Naive B cell (primary cell): ENCODE measurements at regions not wholly inside any gene's neighbourhood (a gene's known extent, or its start where the extent isn't known, plus 50 kb on each side); places are given as distances from the start of the nearest gene placed in this dataset.
"Not testable (repeated sequence)": the region's sequence is repeated elsewhere in the genome, so short reads cannot be mapped to it uniquely, and the experiment has no call there.

Experiments
- ATAC-seq, 2 donors: fragments of 150-1000 bp; cut with Tn5 transposase; 2 replicates each; pipeline ENCODE4 v1.10.0; 2021; ENCODE audit warnings: low read depth in 2 of 2, mild to moderate bottlenecking in 2 of 2, moderate library complexity in 2 of 2
- DNase-seq: peaks from one replicate; pipeline ENCODE4 v3.0.0; 2022
- H3K27ac Mint-ChIP-seq, 6 donors: one replicate each; pipeline ENCODE4 v1.8.0; 2020 to 2022; ENCODE audit warnings: mild to moderate bottlenecking in 6 of 6, mixed read lengths in 6 of 6, moderate library complexity in 5 of 6, inconsistent platforms in 2 of 6
- H3K27me3 Mint-ChIP-seq, 3 donors: one replicate each; pipeline ENCODE4 v1.8.0; 2021 to 2022; ENCODE audit warnings: mixed read lengths in 3 of 3, mild to moderate bottlenecking in 1 of 3
- H3K36me3 Mint-ChIP-seq, 2 donors: one replicate each; pipeline ENCODE4 v1.8.0; 2020 to 2022; ENCODE audit warnings: mixed read lengths in 2 of 2, inconsistent platforms in 1 of 2, mild to moderate bottlenecking in 1 of 2
- H3K4me1 Mint-ChIP-seq, 3 donors: one replicate each; pipeline ENCODE4 v1.8.0; 2020 to 2022; ENCODE audit warnings: mixed read lengths in 3 of 3, inconsistent platforms in 1 of 3, mild to moderate bottlenecking in 1 of 3, moderate library complexity in 1 of 3
- H3K4me3 Mint-ChIP-seq, 8 donors: one replicate each; pipeline ENCODE4 v1.8.0; 2020 to 2022; ENCODE audit warnings: mild to moderate bottlenecking in 8 of 8, mixed read lengths in 8 of 8, moderate library complexity in 8 of 8, inconsistent platforms in 2 of 8
- H3K9me3 Mint-ChIP-seq, 7 donors: one replicate each; pipeline ENCODE4 v1.8.0; 2020 to 2022; ENCODE audit warnings: mixed read lengths in 7 of 7, mild to moderate bottlenecking in 5 of 7, inconsistent platforms in 2 of 7, moderate library complexity in 1 of 7

DNA sequence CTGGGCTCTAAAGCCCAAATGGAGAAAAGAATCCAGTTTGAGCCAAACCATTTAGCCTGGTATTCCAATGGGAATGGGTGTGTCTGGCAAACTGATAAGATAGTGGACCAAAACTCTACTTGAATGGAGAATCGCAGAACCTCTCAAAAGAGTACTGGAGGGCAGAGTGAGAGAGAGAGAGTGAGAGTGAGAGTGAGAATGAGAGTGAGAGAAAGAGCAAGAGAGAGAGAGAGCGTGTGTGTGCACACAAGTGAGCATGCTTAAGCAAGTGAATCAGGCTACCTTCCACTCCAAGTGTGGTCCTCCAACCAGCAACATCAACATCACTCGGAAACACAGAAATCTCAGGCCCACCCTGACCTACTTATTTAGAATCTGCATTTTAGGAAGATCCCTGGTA is 58.8 kb downstream of the UQCRFS1 start:
- no peaks in the 10 kb centered on the region for H3K27me3 Mint-ChIP-seq
- DNase-seq, result no peak
- peaks cover 7 to 32% of the 10 kb centered on the region in 2 donors for H3K36me3 Mint-ChIP-seq
- H3K27ac Mint-ChIP-seq, result no peak overlapping the region
- no peaks in the 10 kb centered on the region for H3K4me1 Mint-ChIP-seq
- ATAC-seq, result no peak
- no peak overlapping the region for H3K4me3 Mint-ChIP-seq
- H3K9me3 Mint-ChIP-seq, result peaks cover 24 to 67% (median 42%) of the 10 kb centered on the region in 7 donors

DNA sequence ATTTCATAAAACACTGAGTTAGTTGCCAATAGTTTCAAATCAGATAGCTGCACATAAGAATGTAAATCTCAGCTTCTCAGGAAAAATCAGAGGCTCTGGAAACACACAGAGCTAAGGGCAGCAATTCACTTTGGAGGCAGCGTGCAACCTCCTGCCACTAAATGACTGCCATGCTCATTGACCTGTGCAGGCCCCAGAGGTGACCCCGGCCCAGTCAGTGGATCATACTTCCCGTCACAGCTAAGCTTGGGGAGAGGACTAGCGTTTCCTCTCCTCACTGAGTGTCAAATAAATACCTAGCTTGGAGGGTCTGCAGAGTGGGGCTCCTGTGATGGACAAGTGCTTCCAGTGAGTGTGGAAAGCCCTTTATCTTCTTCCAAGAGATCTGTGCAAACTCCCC is 67.2 kb downstream of the UQCRFS1 start:
- H3K4me3 Mint-ChIP-seq, result no peak overlapping the region
- H3K9me3 Mint-ChIP-seq, result peaks cover 4 to 28% (median 12%) of the 10 kb centered on the region in 7 donors
- no peaks in the 10 kb centered on the region for H3K36me3 Mint-ChIP-seq
- DNase-seq, result no peak
- ATAC-seq, result no peak
- H3K27ac Mint-ChIP-seq, result no peak overlapping the region
- H3K4me1 Mint-ChIP-seq, result no peaks in the 10 kb centered on the region
- no peaks in the 10 kb centered on the region for H3K27me3 Mint-ChIP-seq

DNA sequence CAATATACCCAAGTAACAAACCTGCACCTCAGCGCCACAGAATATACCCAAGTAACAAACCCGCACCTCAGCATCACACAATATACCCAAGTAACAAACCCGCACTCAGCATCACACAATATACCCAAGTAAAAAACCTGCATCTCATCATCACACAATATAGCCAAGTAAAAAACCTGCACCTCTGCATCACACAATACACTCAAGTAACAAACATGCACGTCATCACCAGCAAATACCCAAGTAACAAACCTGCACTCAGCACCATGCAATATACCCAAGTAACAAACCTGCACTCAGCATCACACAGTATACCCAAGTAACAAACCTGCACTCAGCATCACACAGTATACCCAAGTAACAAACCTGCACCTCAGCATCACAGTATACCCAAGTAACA is 69.8 kb downstream of the UQCRFS1 start:
- Mint-ChIP-seq H3K4me1 (no peaks in the 10 kb centered on the region), H3K36me3 (no peaks in the 10 kb centered on the region), H3K27ac (no peak overlapping the region), H3K9me3 (peaks cover 12 to 54% (median 31%) of the 10 kb centered on the region in 7 donors), H3K27me3 (no peaks in the 10 kb centered on the region), H3K4me3 (no peak overlapping the region)
- DNase-seq (no peak), ATAC-seq (no peak)

DNA sequence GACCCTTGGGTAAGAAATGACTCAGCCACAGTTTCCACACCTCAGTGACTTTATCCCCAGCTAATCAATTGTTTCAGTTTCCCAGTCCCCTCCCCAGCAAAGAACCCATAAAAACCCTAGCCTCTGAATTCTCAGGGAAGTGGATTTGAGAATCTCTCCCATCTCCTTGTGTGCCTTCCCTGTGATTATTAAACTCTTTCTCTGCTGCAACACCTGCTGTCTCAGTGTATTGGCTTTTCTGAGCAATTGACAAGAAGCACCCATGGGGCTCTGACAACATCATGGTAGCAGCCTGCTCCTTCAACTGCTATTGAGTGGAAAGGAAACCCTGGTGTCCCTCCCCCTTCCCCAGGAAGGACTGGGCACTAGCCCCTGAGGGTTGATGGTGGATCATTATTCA is 73.7 kb downstream of the UQCRFS1 start:
- Mint-ChIP-seq H3K4me1 (no peaks in the 10 kb centered on the region), H3K4me3 (no peak overlapping the region), H3K9me3 (peaks cover 11 to 93% (median 59%) of the 10 kb centered on the region in 7 donors), H3K36me3 (no peaks in the 10 kb centered on the region), H3K27me3 (no peaks in the 10 kb centered on the region), H3K27ac (no peak overlapping the region)
- no peak for ATAC-seq
- DNase-seq, result no peak

DNA sequence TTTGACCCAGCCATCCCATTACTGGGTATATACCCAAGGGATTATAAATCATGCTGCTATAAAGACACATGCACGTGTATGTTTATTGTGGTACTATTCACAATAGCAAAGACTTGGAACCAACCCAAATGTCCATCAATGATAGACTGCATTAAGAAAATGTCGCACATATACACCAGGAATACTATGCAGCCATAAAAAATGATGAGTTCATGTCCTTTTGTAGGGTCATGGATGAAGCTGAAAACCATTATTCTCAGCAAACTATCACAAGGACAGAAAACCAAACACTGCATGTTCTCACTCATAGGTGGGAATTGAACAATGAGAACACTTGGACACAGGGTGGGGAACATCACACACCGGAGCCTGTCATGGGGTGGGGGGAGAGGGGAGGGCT is 74.7 kb downstream of the UQCRFS1 start:
- not testable (repeated sequence) for H3K27ac Mint-ChIP-seq, ATAC-seq, H3K4me3 Mint-ChIP-seq, DNase-seq, H3K27me3 Mint-ChIP-seq, H3K4me1 Mint-ChIP-seq, H3K36me3 Mint-ChIP-seq
- peaks cover 14 to 97% (median 63%) of the 10 kb centered on the region in 7 donors for H3K9me3 Mint-ChIP-seq

DNA sequence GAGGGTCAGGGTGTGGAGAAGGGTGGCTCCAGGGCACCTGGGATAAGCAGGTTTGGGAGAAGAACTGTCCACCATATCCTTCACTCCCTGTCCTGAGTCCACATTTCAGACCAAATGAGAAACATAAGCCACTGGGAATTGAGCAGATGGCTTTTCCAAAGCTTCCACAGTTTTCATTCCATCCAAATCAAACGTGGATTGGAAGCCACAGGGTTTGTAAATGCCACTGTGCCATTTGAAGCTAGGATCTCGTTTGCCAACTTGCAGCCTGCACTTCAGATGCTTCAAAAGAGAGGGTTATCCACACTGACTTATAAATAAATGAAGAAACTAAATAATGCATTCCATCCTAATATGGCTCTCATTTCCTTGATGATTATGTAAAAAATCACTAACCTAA is 81.5 kb downstream of the UQCRFS1 start:
- H3K9me3 Mint-ChIP-seq, result peaks cover 10 to 36% (median 24%) of the 10 kb centered on the region in 7 donors
- peaks cover 0 to 7% of the 10 kb centered on the region in 2 donors for H3K36me3 Mint-ChIP-seq

DNA sequence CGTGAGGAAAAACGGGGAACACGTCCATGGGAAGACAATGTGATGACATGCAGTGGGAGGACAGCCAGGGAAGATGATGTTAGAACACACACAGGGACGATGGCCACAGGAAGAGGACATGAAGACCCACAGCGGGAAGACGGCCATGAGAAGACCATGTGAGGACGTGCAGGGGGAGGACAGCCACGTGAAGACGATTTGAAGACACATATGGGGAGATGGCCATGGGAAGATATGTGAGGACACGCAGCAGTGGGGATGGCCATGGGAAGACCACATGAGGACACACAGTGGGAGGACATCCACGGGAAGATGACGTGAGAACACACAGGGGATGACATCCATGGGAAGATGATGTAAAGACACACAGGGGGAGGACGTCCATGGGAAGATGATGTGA is 83.8 kb downstream of the UQCRFS1 start:
- Mint-ChIP-seq H3K9me3 (peaks cover 4 to 32% (median 16%) of the 10 kb centered on the region in 7 donors), H3K36me3 (peaks cover 0 to 7% of the 10 kb centered on the region in 2 donors), H3K27me3 (no peaks in the 10 kb centered on the region), H3K4me3 (no peak overlapping the region), H3K27ac (no peak overlapping the region), H3K4me1 (no peaks in the 10 kb centered on the region)
- ATAC-seq, result no peak
- DNase-seq, result no peak

More for the DNA sequence above, 81.5 kb downstream of the UQCRFS1 start:
- no peak for DNase-seq
- H3K4me3 Mint-ChIP-seq, result no peak overlapping the region
- no peaks in the 10 kb centered on the region for H3K27me3 Mint-ChIP-seq
- no peak overlapping the region for H3K27ac Mint-ChIP-seq
- H3K4me1 Mint-ChIP-seq, result no peaks in the 10 kb centered on the region
- no peak for ATAC-seq

DNA sequence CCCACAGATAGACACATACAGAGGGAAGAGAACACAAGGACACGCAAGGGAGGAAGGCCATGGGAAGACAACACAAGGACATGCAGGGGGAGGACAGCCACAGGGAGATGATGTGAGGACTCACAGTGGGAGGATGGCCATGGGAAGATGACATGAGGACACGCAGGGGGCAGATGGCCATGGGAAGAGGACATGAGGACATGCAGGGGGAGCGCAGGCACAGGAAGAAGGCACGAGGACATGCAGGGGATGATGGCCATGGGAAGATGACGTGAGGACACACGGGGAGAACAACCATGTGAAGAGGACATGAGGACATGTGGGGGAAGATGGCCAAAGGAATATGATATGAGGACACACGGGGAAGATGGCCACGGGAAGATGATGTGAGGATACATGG is 84.7 kb downstream of the UQCRFS1 start:
- Mint-ChIP-seq H3K4me3 (no peak overlapping the region), H3K4me1 (no peaks in the 10 kb centered on the region), H3K27ac (no peak overlapping the region), H3K36me3 (no peaks in the 10 kb centered on the region), H3K27me3 (no peaks in the 10 kb centered on the region), H3K9me3 (peaks cover 0 to 34% (median 15%) of the 10 kb centered on the region in 7 donors)
- ATAC-seq, result no peak
- DNase-seq, result no peak

DNA sequence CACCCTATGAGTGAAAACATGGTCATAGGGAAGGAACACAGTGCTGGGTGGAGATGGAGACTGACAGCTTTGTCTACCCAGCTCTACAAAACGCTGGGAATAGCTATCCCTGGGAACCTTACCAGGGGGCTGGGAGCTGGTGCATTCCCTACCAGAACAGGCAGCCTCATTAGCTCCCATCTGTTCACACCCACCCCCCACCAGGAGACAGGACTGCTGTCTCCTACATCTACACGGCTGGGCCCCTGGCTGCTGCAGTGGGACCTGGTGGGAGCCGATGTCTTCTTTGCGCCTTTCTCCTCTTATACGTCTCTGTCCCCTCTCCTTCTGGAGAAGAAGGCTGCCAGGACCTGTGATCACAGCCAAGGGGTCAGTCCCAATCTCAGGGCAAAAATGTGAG is 90.8 kb downstream of the UQCRFS1 start:
- Mint-ChIP-seq H3K4me1 (peaks cover 0 to 3% (median 0%) of the 10 kb centered on the region in 3 donors), H3K4me3 (no peak overlapping the region), H3K27ac (no peak overlapping the region), H3K9me3 (peaks cover 5 to 36% (median 21%) of the 10 kb centered on the region in 7 donors), H3K36me3 (no peaks in the 10 kb centered on the region), H3K27me3 (peaks cover 0 to 8% (median 0%) of the 10 kb centered on the region in 3 donors)
- DNase-seq (no peak), ATAC-seq (no peak)

DNA sequence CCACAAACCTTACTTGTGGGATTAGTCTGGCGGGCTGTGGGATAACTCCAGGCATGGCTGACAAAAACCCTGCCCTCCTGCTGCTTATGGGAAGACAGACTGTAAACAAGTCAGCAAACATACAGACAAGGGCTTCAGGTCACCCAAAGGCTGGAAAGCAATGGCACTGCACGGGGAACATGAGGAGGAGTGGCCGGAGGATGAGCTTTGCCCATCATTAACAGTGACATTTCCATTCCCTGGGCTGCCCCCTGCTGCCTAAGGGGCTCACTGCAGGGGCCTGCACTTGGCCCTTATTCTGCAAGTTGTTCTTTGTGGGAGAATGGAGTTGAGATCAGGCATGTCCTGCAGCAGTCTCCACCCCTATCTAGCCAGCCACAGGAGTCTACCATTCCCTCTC is 91.3 kb downstream of the UQCRFS1 start:
- H3K27ac Mint-ChIP-seq, result no peak overlapping the region
- H3K27me3 Mint-ChIP-seq, result peaks cover 0 to 8% (median 0%) of the 10 kb centered on the region in 3 donors
- peaks cover 0 to 3% (median 0%) of the 10 kb centered on the region in 3 donors for H3K4me1 Mint-ChIP-seq
- no peaks in the 10 kb centered on the region for H3K36me3 Mint-ChIP-seq
- DNase-seq (no peak), ATAC-seq (no peak)
- no peak overlapping the region for H3K4me3 Mint-ChIP-seq
- H3K9me3 Mint-ChIP-seq, result peaks cover 5 to 40% (median 21%) of the 10 kb centered on the region in 7 donors

DNA sequence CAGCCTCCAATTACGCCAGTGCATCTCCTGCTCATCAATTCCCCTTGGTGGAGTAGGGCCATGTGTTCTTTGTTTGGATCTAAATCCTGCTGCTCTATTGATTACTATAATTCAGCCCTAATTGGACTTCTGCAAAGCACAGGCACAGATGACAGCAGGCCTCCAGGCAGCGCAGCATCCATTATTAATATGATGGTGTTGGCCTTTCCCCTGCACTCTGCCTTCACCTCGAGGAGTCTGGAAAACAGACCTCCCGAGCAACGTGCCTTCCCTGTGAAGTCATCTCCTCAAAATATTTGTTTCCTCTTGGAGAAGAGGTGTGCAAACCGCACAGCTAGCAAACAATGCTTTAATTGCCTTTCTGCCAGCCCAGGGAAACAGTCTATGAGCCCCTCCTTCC is 92.5 kb downstream of the UQCRFS1 start:
- Mint-ChIP-seq H3K27me3 (peaks cover 0 to 8% (median 0%) of the 10 kb centered on the region in 3 donors), H3K4me3 (no peak overlapping the region), H3K27ac (no peak overlapping the region), H3K36me3 (no peaks in the 10 kb centered on the region), H3K4me1 (peaks cover 0 to 3% (median 0%) of the 10 kb centered on the region in 3 donors), H3K9me3 (peaks cover 5 to 41% (median 16%) of the 10 kb centered on the region in 7 donors)
- no peak for ATAC-seq
- DNase-seq, result no peak

DNA sequence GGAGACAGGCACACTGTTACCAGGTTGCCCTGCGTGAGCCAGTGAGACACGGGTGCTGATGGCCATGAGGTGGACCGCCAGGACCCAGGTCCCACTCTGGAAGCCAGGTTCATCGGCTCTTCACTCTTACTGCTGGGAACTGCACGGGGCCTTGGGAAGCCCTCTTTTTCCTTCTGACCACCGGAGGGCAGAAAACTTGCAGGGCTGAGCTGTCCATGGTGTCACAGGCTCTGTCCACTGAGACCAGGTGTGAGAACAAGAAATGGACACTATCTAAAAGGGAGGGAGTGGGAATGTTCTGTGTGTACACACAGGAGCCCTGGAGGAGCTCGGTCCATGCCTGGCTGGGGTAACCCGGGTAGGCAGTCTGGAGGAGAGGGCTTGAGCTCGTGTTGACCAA is 93.4 kb downstream of the UQCRFS1 start:
- Mint-ChIP-seq H3K9me3 (peaks cover 5 to 36% (median 10%) of the 10 kb centered on the region in 7 donors), H3K36me3 (no peaks in the 10 kb centered on the region), H3K4me1 (peaks cover 0 to 3% (median 0%) of the 10 kb centered on the region in 3 donors), H3K27me3 (peaks cover 0 to 8% (median 0%) of the 10 kb centered on the region in 3 donors), H3K4me3 (no peak overlapping the region), H3K27ac (no peak overlapping the region)
- ATAC-seq (no peak), DNase-seq (no peak)

DNA sequence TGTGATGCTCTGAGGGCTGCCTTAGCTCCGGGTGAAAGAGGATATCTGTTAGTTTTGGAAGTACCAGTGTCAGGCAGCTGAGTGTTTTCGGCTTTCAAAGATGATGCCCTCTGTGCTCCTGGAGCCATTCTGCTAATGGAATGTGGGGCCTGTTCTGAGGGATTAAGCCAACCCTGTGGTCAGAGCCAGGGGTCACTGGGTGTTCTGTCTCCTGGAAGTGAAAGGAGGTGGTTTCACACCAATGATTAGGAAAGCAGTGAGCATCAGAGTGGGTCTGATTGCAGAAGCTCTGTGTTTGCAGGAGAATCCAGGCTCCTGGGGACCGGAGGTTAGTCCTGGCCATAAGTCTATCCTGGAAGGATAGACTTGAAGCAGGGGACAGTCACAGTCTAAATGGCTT is 94.6 kb downstream of the UQCRFS1 start:
- ATAC-seq (no peak), DNase-seq (no peak)
- Mint-ChIP-seq H3K9me3 (peaks cover 5 to 32% (median 6%) of the 10 kb centered on the region in 7 donors), H3K36me3 (no peaks in the 10 kb centered on the region), H3K27me3 (peaks cover 0 to 8% (median 0%) of the 10 kb centered on the region in 3 donors), H3K4me3 (no peak overlapping the region), H3K27ac (no peak overlapping the region), H3K4me1 (peaks cover 0 to 3% (median 0%) of the 10 kb centered on the region in 3 donors)

DNA sequence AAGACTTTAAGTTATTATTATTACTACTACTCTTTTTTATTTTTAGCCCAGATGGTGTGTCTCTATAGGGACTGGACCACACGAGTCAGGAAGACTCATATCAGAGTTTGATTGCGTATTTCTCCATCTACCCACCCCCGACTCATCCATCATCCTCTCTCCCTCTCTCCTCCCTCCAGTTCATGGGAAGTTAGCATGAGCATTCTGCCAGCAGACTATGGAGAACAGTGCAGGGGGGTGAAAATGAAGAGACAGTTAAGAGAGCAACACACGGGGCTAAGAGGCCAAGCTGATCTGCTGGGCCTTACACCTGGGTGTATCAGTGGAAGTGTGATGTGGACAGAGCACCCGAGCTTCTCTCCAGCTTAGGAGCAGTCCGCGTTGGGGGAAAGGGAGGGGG is 95.0 kb downstream of the UQCRFS1 start:
- H3K4me1 Mint-ChIP-seq, result peaks cover 0 to 3% (median 0%) of the 10 kb centered on the region in 3 donors
- DNase-seq, result no peak
- ATAC-seq, result no peak
- peaks cover 4 to 30% (median 4%) of the 10 kb centered on the region in 7 donors for H3K9me3 Mint-ChIP-seq
- H3K4me3 Mint-ChIP-seq, result no peak overlapping the region
- H3K27ac Mint-ChIP-seq, result no peak overlapping the region
- H3K36me3 Mint-ChIP-seq, result no peaks in the 10 kb centered on the region
- peaks cover 0 to 8% (median 0%) of the 10 kb centered on the region in 3 donors for H3K27me3 Mint-ChIP-seq

DNA sequence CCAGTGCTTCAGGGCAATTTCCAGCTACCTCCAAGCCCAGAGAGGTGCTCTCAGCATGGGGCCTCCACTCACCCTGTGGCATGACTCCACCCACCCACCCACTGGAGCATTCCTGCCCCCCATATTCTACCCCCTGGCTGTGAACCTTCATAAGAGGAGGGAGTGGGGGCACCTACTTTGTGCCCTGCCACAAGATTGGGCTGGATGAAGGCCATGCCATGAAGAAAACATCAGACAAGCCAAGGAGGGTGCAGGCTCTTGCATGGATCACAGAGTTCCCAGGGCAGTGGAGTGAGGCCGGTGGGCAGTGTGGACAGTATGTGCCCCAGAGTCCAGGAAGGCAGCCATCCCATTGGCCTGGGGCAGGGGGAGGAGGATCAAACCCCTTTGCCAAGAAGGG is 97.8 kb downstream of the UQCRFS1 start:
- H3K36me3 Mint-ChIP-seq, result no peaks in the 10 kb centered on the region
- H3K4me3 Mint-ChIP-seq, result no peak overlapping the region
- H3K27ac Mint-ChIP-seq, result no peak overlapping the region
- peaks cover 0 to 7% (median 0%) of the 10 kb centered on the region in 3 donors for H3K27me3 Mint-ChIP-seq
- peaks cover 0 to 20% (median 4%) of the 10 kb centered on the region in 7 donors for H3K9me3 Mint-ChIP-seq
- ATAC-seq, result no peak
- peaks cover 0 to 3% (median 0%) of the 10 kb centered on the region in 3 donors for H3K4me1 Mint-ChIP-seq
- DNase-seq, result no peak
